ENCODE measurements at regions not wholly inside any gene's neighbourhood (a gene's known extent, or its start where the extent isn't known, plus 50 kb on each side); places are given as distances from the start of the nearest gene placed in this dataset.

DNA sequence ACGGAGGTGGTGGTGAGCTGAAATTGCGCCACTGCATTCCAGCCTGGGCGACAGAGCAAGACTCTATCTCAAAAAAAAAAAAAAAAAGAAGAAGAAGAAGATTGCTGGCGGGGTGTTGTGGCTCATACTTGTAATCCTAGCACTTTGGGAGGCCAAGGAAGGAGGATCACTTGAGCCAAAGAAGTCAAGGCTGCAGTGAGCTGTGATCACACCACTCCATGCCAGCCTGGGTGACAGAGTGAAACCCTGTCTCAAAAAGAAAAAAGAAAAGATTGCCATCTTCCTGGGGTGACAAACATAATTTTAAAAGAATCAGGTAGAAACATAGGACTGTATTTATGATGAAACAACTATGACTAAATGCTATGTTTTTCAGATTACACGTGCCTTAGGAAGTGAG lies 55.1 kb upstream of the EML4 start:
- TF ChIP-seq, protein P1, sequence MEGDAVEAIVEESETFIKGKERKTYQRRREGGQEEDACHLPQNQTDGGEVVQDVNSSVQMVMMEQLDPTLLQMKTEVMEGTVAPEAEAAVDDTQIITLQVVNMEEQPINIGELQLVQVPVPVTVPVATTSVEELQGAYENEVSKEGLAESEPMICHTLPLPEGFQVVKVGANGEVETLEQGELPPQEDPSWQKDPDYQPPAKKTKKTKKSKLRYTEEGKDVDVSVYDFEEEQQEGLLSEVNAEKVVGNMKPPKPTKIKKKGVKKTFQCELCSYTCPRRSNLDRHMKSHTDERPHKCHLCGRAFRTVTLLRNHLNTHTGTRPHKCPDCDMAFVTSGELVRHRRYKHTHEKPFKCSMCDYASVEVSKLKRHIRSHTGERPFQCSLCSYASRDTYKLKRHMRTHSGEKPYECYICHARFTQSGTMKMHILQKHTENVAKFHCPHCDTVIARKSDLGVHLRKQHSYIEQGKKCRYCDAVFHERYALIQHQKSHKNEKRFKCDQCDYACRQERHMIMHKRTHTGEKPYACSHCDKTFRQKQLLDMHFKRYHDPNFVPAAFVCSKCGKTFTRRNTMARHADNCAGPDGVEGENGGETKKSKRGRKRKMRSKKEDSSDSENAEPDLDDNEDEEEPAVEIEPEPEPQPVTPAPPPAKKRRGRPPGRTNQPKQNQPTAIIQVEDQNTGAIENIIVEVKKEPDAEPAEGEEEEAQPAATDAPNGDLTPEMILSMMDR (IDR thresholded peaks at IDR 0.05; ENCODE audit: poor library complexity, severe bottlenecking): no peak
- H3K4me1 ChIP-seq (ENCODE audit: insufficient read depth, poor library complexity, severe bottlenecking): peaks cover 15% of the 10 kb centered on the region

DNA sequence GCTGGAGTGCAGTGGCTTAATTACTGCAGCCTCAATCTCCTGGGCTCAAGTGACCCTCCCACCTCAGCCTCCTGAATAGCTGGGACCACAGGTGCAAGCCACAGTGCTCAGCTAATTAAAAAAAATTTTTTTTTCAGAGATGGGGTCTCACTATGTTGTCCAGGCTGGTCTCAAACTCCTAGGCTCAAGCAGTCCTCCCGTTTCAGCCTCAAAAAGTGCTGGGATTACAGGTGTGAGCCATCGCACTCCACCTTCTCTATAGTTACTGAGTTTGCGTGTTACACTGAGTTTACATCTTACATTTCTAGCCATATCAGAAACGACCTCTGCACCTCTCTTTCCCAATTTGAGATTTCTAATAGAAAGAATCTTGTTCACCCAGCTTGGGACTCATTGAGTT lies 53.6 kb upstream of the EML4 start:
- DNase-seq (ENCODE audit: low spot score): no peak
- ATAC-seq (ENCODE audit: low read depth): no peak
- TF ChIP-seq, protein P1 (IDR thresholded peaks at IDR 0.05; ENCODE audit: poor library complexity, severe bottlenecking): no peak
- no peaks in the 10 kb centered on the region for H3K9me3 ChIP-seq (ENCODE audit: severe bottlenecking)
- H3K27me3 ChIP-seq (ENCODE audit: insufficient read depth, poor library complexity, severe bottlenecking): no peaks in the 10 kb centered on the region
- H3K4me1 ChIP-seq (ENCODE audit: insufficient read depth, poor library complexity, severe bottlenecking): peaks cover 15% of the 10 kb centered on the region
- no peak overlapping the region for H3K27ac ChIP-seq (ENCODE audit: poor library complexity, severe bottlenecking)
- no peak overlapping the region for H3K4me3 ChIP-seq (ENCODE audit: severe bottlenecking)
- no peaks in the 10 kb centered on the region for H3K36me3 ChIP-seq (ENCODE audit: low read depth)

More for the DNA sequence above, 55.1 kb upstream of the EML4 start:
- DNase-seq (ENCODE audit: low spot score) (no peak), ATAC-seq (ENCODE audit: low read depth) (no peak)
- H3K27ac ChIP-seq (ENCODE audit: poor library complexity, severe bottlenecking): no peak overlapping the region
- H3K36me3 ChIP-seq (ENCODE audit: low read depth): no peaks in the 10 kb centered on the region
- H3K27me3 ChIP-seq (ENCODE audit: insufficient read depth, poor library complexity, severe bottlenecking): no peaks in the 10 kb centered on the region
- H3K4me3 ChIP-seq (ENCODE audit: severe bottlenecking): no peak overlapping the region
- H3K9me3 ChIP-seq (ENCODE audit: severe bottlenecking): no peaks in the 10 kb centered on the region

DNA sequence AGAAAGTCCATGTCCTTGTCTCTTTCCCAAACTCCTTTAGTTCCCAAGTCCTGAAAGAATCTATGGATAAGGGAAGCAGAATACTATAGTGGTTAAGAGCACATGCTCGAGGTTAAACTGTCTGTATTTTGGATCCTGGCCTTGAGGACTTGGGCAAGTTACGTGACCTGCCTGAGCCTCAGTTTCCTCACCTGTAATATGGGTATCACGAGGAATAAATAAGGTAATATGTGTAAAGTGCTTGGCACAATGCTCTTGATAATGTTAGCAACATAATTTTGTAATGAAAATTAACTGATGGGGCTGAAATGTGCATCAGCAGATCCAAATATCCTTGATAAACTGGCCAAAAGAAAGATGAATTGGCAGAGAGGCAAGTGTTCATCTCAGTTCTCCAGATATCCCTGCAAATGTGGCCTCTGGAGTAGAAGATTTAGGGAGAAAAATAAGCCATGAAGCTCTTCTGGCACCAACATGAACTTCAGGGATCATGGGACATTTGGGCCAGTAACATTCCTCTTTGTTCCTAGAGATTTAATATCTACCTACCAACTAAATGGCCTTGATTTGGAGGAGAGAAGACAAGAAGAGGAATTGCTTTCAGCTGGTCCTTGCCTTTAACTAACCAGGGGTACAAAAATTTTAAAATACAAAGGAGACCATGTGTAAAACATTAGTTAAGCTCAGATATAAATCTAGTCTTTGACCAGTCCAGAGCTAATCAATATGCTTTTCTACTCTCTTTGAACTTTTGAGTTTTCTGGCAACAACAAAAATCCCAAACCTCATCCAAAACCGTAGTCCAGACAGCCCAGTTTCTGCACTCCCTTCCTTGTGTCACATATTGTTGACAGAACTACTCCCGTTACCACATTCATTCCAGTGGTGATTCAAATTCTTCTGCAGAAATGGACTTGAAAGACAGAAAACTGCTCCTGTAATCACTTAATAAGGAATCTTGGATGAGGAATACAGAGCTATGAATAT lies 52.7 kb upstream of the EML4 start:
- TF ChIP-seq, protein P1 (IDR thresholded peaks at IDR 0.05; ENCODE audit: poor library complexity, severe bottlenecking): no peak
- peaks cover 15% of the 10 kb centered on the region for H3K4me1 ChIP-seq (ENCODE audit: insufficient read depth, poor library complexity, severe bottlenecking)
- no peak for ATAC-seq (ENCODE audit: low read depth)
- no peaks in the 10 kb centered on the region for H3K9me3 ChIP-seq (ENCODE audit: severe bottlenecking)
- no peak overlapping the region for H3K27ac ChIP-seq (ENCODE audit: poor library complexity, severe bottlenecking)
- DNase-seq (ENCODE audit: low spot score): no peak
- no peaks in the 10 kb centered on the region for H3K27me3 ChIP-seq (ENCODE audit: insufficient read depth, poor library complexity, severe bottlenecking)
- no peaks in the 10 kb centered on the region for H3K36me3 ChIP-seq (ENCODE audit: low read depth)
- H3K4me3 ChIP-seq (ENCODE audit: severe bottlenecking): no peak overlapping the region

DNA sequence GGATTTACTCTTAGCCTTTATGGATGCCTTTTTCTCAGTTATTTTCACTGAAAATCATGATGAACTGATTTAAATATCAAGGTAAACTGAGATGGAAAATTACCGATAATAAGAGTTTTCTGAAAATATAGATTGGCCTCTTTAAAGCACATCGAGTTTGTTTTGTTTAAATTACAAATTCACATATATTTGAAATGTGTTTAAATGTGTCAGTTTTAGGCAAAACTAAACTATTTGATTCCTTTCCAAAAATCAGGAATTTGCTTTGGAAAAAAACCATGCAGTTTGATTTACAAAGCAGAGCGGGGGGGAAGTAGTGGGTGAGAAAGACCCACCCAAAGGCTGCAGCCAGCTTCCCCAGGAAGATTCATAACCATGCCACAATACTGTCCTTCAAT lies 52.0 kb upstream of the EML4 start:
- H3K27ac ChIP-seq (ENCODE audit: poor library complexity, severe bottlenecking): no peak overlapping the region
- no peaks in the 10 kb centered on the region for H3K36me3 ChIP-seq (ENCODE audit: low read depth)
- no peaks in the 10 kb centered on the region for H3K27me3 ChIP-seq (ENCODE audit: insufficient read depth, poor library complexity, severe bottlenecking)
- peaks cover 15% of the 10 kb centered on the region for H3K4me1 ChIP-seq (ENCODE audit: insufficient read depth, poor library complexity, severe bottlenecking)
- H3K9me3 ChIP-seq (ENCODE audit: severe bottlenecking): no peaks in the 10 kb centered on the region
- TF ChIP-seq, protein P1 (IDR thresholded peaks at IDR 0.05; ENCODE audit: poor library complexity, severe bottlenecking): no peak
- H3K4me3 ChIP-seq (ENCODE audit: severe bottlenecking): no peak overlapping the region
- no peak for ATAC-seq (ENCODE audit: low read depth)
- no peak for DNase-seq (ENCODE audit: low spot score)
